ENCODE measurements at regions not wholly inside any gene's neighbourhood (a gene's known extent, or its start where the extent isn't known, plus 50 kb on each side); places are given as distances from the start of the nearest gene placed in this dataset.
A peak's percentile ranks its signal among the peaks of the same experiment; 100 is the strongest.

DNA sequence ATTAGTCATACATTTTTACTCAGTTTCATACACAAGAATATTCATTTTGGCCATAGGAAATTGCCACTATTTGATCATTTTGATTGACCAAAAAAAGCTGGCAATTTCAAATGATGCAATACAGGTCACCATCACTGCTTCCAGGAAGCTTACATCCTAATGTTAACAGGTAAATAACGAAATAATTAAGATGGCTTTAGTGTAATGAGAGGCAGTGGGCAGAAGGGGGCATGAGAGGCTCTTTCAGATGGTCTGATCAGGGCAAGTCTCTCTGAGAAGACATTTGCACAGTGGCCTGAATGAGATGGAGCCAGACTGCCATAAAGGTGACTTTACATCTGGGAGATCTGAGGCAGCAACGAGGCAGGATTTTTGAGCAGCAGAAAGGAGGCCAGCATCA, 170.7 kb downstream of the SLIT2 start:
- Histone ChIP-seq H3K4me1 (ENCODE audit: insufficient read depth, low read length) (peaks cover 4% of the 10 kb centered on the region; the same call in 1 of the 2 replicates), H3K4me2 (ENCODE audit: insufficient read depth, low read length) (no peak overlapping the region), H3K36me3 (ENCODE audit: insufficient read depth, low read length) (no peaks in the 10 kb centered on the region), H3K27ac (ENCODE audit: low read length) (no peak overlapping the region), H3K4me3 (ENCODE audit: low read depth in 1 of 2, low read length in 2 of 2) (no peak overlapping the region), H3K9ac (ENCODE audit: low read depth, low read length) (no peak overlapping the region), H3K27me3 (ENCODE audit: insufficient read depth, low read length, poor library complexity) (no peaks in the 10 kb centered on the region), H3K79me2 (ENCODE audit: insufficient read depth, low read length) (no peaks in the 10 kb centered on the region), H3K9me3 (ENCODE audit: insufficient read depth, low read length, severe bottlenecking) (no peaks in the 10 kb centered on the region), H4K20me1 (ENCODE audit: insufficient read depth, low read length) (no peaks in the 10 kb centered on the region), H2AFZ (ENCODE audit: low read depth, low read length) (no peak overlapping the region)
- ATAC-seq (ENCODE audit: insufficient read depth, low read depth): peak; percentile 70
- TF ChIP-seq CTCF (IDR thresholded peaks at IDR 0.05; ENCODE audit: borderline replicate concordance, extremely low read depth, low read length, poor library complexity, severe bottlenecking) (peak; percentile 62), EZH2 (IDR thresholded peaks at IDR 0.05; ENCODE audit: borderline replicate concordance, low read depth, low read length, severe bottlenecking) (no peak)
- peak; percentile 47 for DNase-seq

GRCh38 chr4:20423420-20423819, 171.7 kb downstream of the SLIT2 start:
- no peaks in the 10 kb centered on the region for H3K27me3 ChIP-seq (ENCODE audit: insufficient read depth, low read length, poor library complexity)
- H3K4me1 ChIP-seq (ENCODE audit: insufficient read depth, low read length): peaks cover 4% of the 10 kb centered on the region; the same call in 1 of the 2 replicates
- DNase-seq (no peak), ATAC-seq (ENCODE audit: insufficient read depth, low read depth) (no peak)
- TF ChIP-seq EZH2 (IDR thresholded peaks at IDR 0.05; ENCODE audit: borderline replicate concordance, low read depth, low read length, severe bottlenecking): no peak
- TF ChIP-seq CTCF (IDR thresholded peaks at IDR 0.05; ENCODE audit: borderline replicate concordance, extremely low read depth, low read length, poor library complexity, severe bottlenecking): no peak
- no peaks in the 10 kb centered on the region for H3K9me3 ChIP-seq (ENCODE audit: insufficient read depth, low read length, severe bottlenecking)
- no peaks in the 10 kb centered on the region for H3K79me2 ChIP-seq (ENCODE audit: insufficient read depth, low read length)
- H3K9ac ChIP-seq (ENCODE audit: low read depth, low read length): no peak overlapping the region
- H3K36me3 ChIP-seq (ENCODE audit: insufficient read depth, low read length): no peaks in the 10 kb centered on the region
- H3K4me2 ChIP-seq (ENCODE audit: insufficient read depth, low read length): no peak overlapping the region
- H3K27ac ChIP-seq (ENCODE audit: low read length): no peak overlapping the region
- no peak overlapping the region for H2AFZ ChIP-seq (ENCODE audit: low read depth, low read length)
- H3K4me3 ChIP-seq (ENCODE audit: low read depth in 1 of 2, low read length in 2 of 2): no peak overlapping the region
- no peaks in the 10 kb centered on the region for H4K20me1 ChIP-seq (ENCODE audit: insufficient read depth, low read length)

- no peak for TF ChIP-seq EZH2 (IDR thresholded peaks at IDR 0.05; ENCODE audit: borderline replicate concordance, low read depth, low read length, severe bottlenecking)
- no peak for TF ChIP-seq CTCF (IDR thresholded peaks at IDR 0.05; ENCODE audit: borderline replicate concordance, extremely low read depth, low read length, poor library complexity, severe bottlenecking)
- no peak overlapping the region for H2AFZ ChIP-seq (ENCODE audit: low read depth, low read length)
- no peaks in the 10 kb centered on the region for H3K4me1 ChIP-seq (ENCODE audit: insufficient read depth, low read length)
- no peaks in the 10 kb centered on the region for H3K9me3 ChIP-seq (ENCODE audit: insufficient read depth, low read length, severe bottlenecking)
- no peak overlapping the region for H3K27ac ChIP-seq (ENCODE audit: low read length)
- H3K27me3 ChIP-seq (ENCODE audit: insufficient read depth, low read length, poor library complexity): no peaks in the 10 kb centered on the region
- H3K9ac ChIP-seq (ENCODE audit: low read depth, low read length): no peak overlapping the region
- H4K20me1 ChIP-seq (ENCODE audit: insufficient read depth, low read length): no peaks in the 10 kb centered on the region
- no peak for DNase-seq
- no peaks in the 10 kb centered on the region for H3K79me2 ChIP-seq (ENCODE audit: insufficient read depth, low read length)
- H3K36me3 ChIP-seq (ENCODE audit: insufficient read depth, low read length): no peaks in the 10 kb centered on the region
- ATAC-seq (ENCODE audit: insufficient read depth, low read depth): no peak
- no peak overlapping the region for H3K4me3 ChIP-seq (ENCODE audit: low read depth in 1 of 2, low read length in 2 of 2)
- no peak overlapping the region for H3K4me2 ChIP-seq (ENCODE audit: insufficient read depth, low read length)
These were observed 174.3 kb downstream of the SLIT2 start for GRCh38 chr4:20426028-20426427.

Measured in DND-41 (cell line).